ENCODE measurements at regions not wholly inside any gene's neighbourhood (a gene's known extent, or its start where the extent isn't known, plus 50 kb on each side); places are given as distances from the start of the nearest gene placed in this dataset.
A peak's percentile ranks its signal among the peaks of the same experiment; 100 is the strongest.

GRCh38 chr1:198829944-198830343 is 191.1 kb downstream of the PTPRC start (continued):
- TF ChIP-seq GATAD2B (conservative IDR thresholded peaks at IDR 0.05; ENCODE audit: low read depth) (no peak), IRF5 (IDR thresholded peaks at IDR 0.05; ENCODE audit: borderline replicate concordance) (no peak), POLR2A (IDR thresholded peaks at IDR 0.05; ENCODE audit: low read depth, low read length) (no peak), TCF3 (IDR thresholded peaks at IDR 0.05; ENCODE audit: borderline replicate concordance, insufficient read depth, low read depth, low read length) (no peak), PKNOX1 (IDR thresholded peaks at IDR 0.05) (no peak), USF1 (IDR thresholded peaks at IDR 0.05; ENCODE audit: borderline replicate concordance, extremely low read length, insufficient read depth, low read depth, low read length) (no peak), MAX (IDR thresholded peaks at IDR 0.05; ENCODE audit: low read depth, low read length) (no peak), GABPA (IDR thresholded peaks at IDR 0.05; ENCODE audit: low read depth) (no peak), RAD21 (IDR thresholded peaks at IDR 0.05; ENCODE audit: insufficient read depth, low read depth, low read length) (peak; percentile 50), ZBTB33 (IDR thresholded peaks at IDR 0.05) (no peak), RCOR1 (conservative IDR thresholded peaks at IDR 0.05; ENCODE audit: low read depth, low read length) (no peak), PAX5 (IDR thresholded peaks at IDR 0.05; ENCODE audit: borderline replicate concordance, low read depth, low read length) (no peak)
